SK-N-SH (cell line): ENCODE measurements at regions not wholly inside any gene's neighbourhood (a gene's known extent, or its start where the extent isn't known, plus 50 kb on each side); places are given as distances from the start of the nearest gene placed in this dataset.

Source experiments
- CTCF ChIP-seq: fragments of 200-600 bp; sonication (generic); IDR thresholded peaks from 2 replicates; pipeline ENCODE4 v1.6.1; 2017; ENCODE audit warnings: antibody characterized with exemption, mild to moderate bottlenecking, moderate library complexity
- ELF1 ChIP-seq: IDR thresholded peaks from 2 replicates; pipeline ENCODE4 v1.4.0; 2012
- EP300 ChIP-seq, 2 experiments: IDR thresholded peaks; 2 replicates each; pipeline versions ENCODE4 v1.4.0 to v1.6.1; 2012; ENCODE audit warnings: borderline replicate concordance in 1 of 2, low read depth in 1 of 2, low read length in 1 of 2
- EZH2phosphoT487 ChIP-seq: fragments of 200-600 bp; sonication (generic); IDR thresholded peaks from 2 replicates; pipeline ENCODE4 v1.6.1; 2017; ENCODE audit warnings: low read depth, mixed run types, mild to moderate bottlenecking, antibody characterized with exemption, moderate library complexity, borderline replicate concordance
- FOXM1 ChIP-seq: IDR thresholded peaks from 2 replicates; pipeline ENCODE4 v1.4.0; 2012; ENCODE audit warnings: low read depth, mild to moderate bottlenecking
- MAX ChIP-seq: IDR thresholded peaks from 2 replicates; pipeline ENCODE4 v1.4.0; 2012; ENCODE audit warnings: low read depth
- NFIC ChIP-seq: IDR thresholded peaks from 2 replicates; pipeline ENCODE4 v1.4.0; 2012; ENCODE audit warnings: borderline replicate concordance
- POLR2AphosphoS5 ChIP-seq: IDR thresholded peaks from 2 replicates; pipeline ENCODE4 v1.6.1; 2012; ENCODE audit warnings: low read depth, low read length
- RCOR1 ChIP-seq: fragments of 150-350 bp; IDR thresholded peaks from 2 replicates; pipeline ENCODE4 v1.6.1; 2017; ENCODE audit warnings: antibody characterized with exemption, low read length
- USF1 ChIP-seq: IDR thresholded peaks from 2 replicates; pipeline ENCODE4 v1.4.0; 2012; ENCODE audit warnings: low read depth, borderline replicate concordance
- YY1 ChIP-seq: IDR thresholded peaks from 2 replicates; pipeline ENCODE4 v1.4.0; 2012; ENCODE audit warnings: low read depth, mild to moderate bottlenecking

GRCh38 chr2:147439986-147440385, 404.8 kb upstream of the ACVR2A start:
- no peak for TF ChIP-seq MAX
- TF ChIP-seq CTCF = no peak
- no peak for TF ChIP-seq EP300 (IDR thresholded peaks at IDR 0.05; ENCODE audit: borderline replicate concordance in 1 of 2, low read depth in 1 of 2, low read length in 1 of 2)
- TF ChIP-seq FOXM1 = no peak
- TF ChIP-seq ELF1 = no peak
- no peak for TF ChIP-seq RCOR1
- no peak for TF ChIP-seq USF1
- no peak for TF ChIP-seq POLR2AphosphoS5
- TF ChIP-seq YY1 = no peak
- no peak for TF ChIP-seq EZH2phosphoT487
- TF ChIP-seq NFIC = no peak
